ENCODE measurements at regions not wholly inside any gene's neighbourhood (a gene's known extent, or its start where the extent isn't known, plus 50 kb on each side); places are given as distances from the start of the nearest gene placed in this dataset.

- Histone ChIP-seq H3K27ac (no peak overlapping the region), H3K9me3 (replicated peaks in 1 of 3) (no peaks in the 10 kb centered on the region), H3K4me1 (replicated peaks in 1 of 2) (no peaks in the 10 kb centered on the region), H3K27me3 (no peaks in the 10 kb centered on the region), H3K36me3 (replicated peaks in 1 of 2) (no peaks in the 10 kb centered on the region), H3K4me3 (no peak overlapping the region)
- no peak for DNase-seq
- intact Hi-C loops (cut with DNase I) = no loop called here
- no peak for TF ChIP-seq CTCF (IDR thresholded peaks at IDR 0.05)
- TF ChIP-seq POLR2A (IDR thresholded peaks at IDR 0.05) = no peak
These were observed 446.1 kb upstream of the FAM241A start for GRCh38 chr4:111699165-111699564.

- Histone ChIP-seq H3K4me3 (no peak overlapping the region), H3K27me3 (no peaks in the 10 kb centered on the region), H3K9me3 (replicated peaks in 1 of 3) (no peaks in the 10 kb centered on the region), H3K4me1 (replicated peaks in 1 of 2) (no peaks in the 10 kb centered on the region), H3K27ac (no peak overlapping the region), H3K36me3 (replicated peaks in 1 of 2) (no peaks in the 10 kb centered on the region)
- intact Hi-C loops (cut with DNase I) = no loop called here
- no peak for DNase-seq
- no peak for TF ChIP-seq POLR2A (IDR thresholded peaks at IDR 0.05)
- 87 to 92% (median 87%) methylated on average over 2 to 3 of the region's 3 CpGs for WGBS, 4 donors
These were observed 444.2 kb upstream of the FAM241A start for GRCh38 chr4:111701102-111701501.

- H3K27ac ChIP-seq = no peak overlapping the region
- H3K27me3 ChIP-seq = no peaks in the 10 kb centered on the region
- H3K36me3 ChIP-seq (replicated peaks in 1 of 2) = no peaks in the 10 kb centered on the region
- H3K4me1 ChIP-seq (replicated peaks in 1 of 2) = no peaks in the 10 kb centered on the region
- no peaks in the 10 kb centered on the region for H3K9me3 ChIP-seq (replicated peaks in 1 of 3)
- H3K4me3 ChIP-seq = no peak overlapping the region
- no peak for DNase-seq
- no peak for TF ChIP-seq CTCF (IDR thresholded peaks at IDR 0.05)
- TF ChIP-seq POLR2A (IDR thresholded peaks at IDR 0.05) = no peak
- intact Hi-C loops (cut with DNase I) = no loop called here
These were observed 437.8 kb upstream of the FAM241A start for GRCh38 chr4:111707491-111707890.

GRCh38 chr4:111712093-111712677 lies 433.1 kb upstream of the FAM241A start:
- Histone ChIP-seq H3K9me3 (replicated peaks in 1 of 3) (no peaks in the 10 kb centered on the region), H3K4me1 (replicated peaks in 1 of 2) (no peaks in the 10 kb centered on the region), H3K4me3 (no peak overlapping the region), H3K27ac (no peak overlapping the region), H3K36me3 (replicated peaks in 1 of 2) (no peaks in the 10 kb centered on the region), H3K27me3 (no peaks in the 10 kb centered on the region)
- intact Hi-C loops (cut with DNase I) = no loop called here
- WGBS, 4 donors = 56 to 78% (median 65%) methylated on average over 3 of the region's 3 CpGs
- DNase-seq = no peak
- no peak for TF ChIP-seq POLR2A (IDR thresholded peaks at IDR 0.05)
- TF ChIP-seq CTCF (IDR thresholded peaks at IDR 0.05) = no peak

GRCh38 chr4:111713276-111713675 lies 432.0 kb upstream of the FAM241A start:
- DNase-seq = no peak
- Histone ChIP-seq H3K36me3 (replicated peaks in 1 of 2) (no peaks in the 10 kb centered on the region), H3K9me3 (replicated peaks in 1 of 3) (no peaks in the 10 kb centered on the region), H3K27ac (no peak overlapping the region), H3K27me3 (no peaks in the 10 kb centered on the region), H3K4me1 (replicated peaks in 1 of 2) (no peaks in the 10 kb centered on the region), H3K4me3 (no peak overlapping the region)
- 67 to 79% (median 77%) methylated on average over 3 of the region's 3 CpGs for WGBS, 4 donors
- intact Hi-C loops (cut with DNase I) = no loop called here
- TF ChIP-seq POLR2A (IDR thresholded peaks at IDR 0.05) = no peak
- TF ChIP-seq CTCF (IDR thresholded peaks at IDR 0.05) = no peak
